ENCODE measurements at regions not wholly inside any gene's neighbourhood (a gene's known extent, or its start where the extent isn't known, plus 50 kb on each side); places are given as distances from the start of the nearest gene placed in this dataset.

DNA sequence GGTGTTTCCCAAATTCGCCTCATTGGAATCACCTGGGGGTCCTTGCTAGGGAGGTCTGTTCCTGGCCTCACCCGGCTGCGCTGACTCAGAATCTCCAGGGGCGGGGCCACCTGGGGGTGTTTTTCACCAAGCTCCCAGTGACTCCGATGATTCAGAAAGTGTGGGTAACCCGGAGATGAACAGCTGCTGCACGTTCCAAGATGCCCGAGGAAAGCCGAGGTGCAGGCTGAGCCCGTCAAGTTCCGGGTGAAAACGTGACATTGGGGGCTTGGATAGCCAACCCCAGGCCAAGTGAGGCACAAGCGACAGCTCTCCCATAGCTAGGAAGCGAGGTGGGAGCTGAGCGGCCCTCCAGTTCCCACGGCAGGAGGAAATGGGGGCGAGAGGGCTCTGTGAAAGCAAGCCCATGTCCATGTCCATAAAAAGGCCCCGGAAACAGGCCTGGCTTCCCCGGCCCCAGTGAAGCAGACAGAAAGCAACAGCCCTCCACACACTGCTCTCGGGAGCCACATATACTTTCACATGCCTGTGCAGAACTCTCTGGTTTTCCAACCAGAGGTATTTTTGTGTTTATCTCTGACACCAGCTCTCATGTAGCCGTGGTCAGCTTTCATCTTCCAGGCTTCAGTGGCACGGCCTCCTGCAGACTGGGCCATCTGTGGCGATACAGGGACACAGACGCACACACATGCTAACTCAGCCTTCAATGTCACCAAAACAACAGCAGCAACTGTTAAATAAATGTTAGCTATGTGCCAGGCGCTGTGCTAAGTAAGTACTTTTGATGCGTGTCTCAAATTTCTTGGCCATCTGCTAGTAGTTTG lies 90.7 kb upstream of the CCDC28A start:
- TF ChIP-seq, protein P1, sequence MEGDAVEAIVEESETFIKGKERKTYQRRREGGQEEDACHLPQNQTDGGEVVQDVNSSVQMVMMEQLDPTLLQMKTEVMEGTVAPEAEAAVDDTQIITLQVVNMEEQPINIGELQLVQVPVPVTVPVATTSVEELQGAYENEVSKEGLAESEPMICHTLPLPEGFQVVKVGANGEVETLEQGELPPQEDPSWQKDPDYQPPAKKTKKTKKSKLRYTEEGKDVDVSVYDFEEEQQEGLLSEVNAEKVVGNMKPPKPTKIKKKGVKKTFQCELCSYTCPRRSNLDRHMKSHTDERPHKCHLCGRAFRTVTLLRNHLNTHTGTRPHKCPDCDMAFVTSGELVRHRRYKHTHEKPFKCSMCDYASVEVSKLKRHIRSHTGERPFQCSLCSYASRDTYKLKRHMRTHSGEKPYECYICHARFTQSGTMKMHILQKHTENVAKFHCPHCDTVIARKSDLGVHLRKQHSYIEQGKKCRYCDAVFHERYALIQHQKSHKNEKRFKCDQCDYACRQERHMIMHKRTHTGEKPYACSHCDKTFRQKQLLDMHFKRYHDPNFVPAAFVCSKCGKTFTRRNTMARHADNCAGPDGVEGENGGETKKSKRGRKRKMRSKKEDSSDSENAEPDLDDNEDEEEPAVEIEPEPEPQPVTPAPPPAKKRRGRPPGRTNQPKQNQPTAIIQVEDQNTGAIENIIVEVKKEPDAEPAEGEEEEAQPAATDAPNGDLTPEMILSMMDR (IDR thresholded peaks at IDR 0.05 in 8 of 11, conservative IDR thresholded peaks at IDR 0.05 in 3 of 11) = no peak
- TF ChIP-seq POLR2A (IDR thresholded peaks at IDR 0.05) = no peak
- no peak for TF ChIP-seq POLR2AphosphoS5 (IDR thresholded peaks at IDR 0.05)

Measured in spleen (tissue), 7 donors.